H1 (cell line): ENCODE measurements at regions not wholly inside any gene's neighbourhood (a gene's known extent, or its start where the extent isn't known, plus 50 kb on each side); places are given as distances from the start of the nearest gene placed in this dataset.

ENCODE experiments used
- EP300 ChIP-seq, 2 experiments: IDR thresholded peaks; 1 replicate in 1 of 2; 2 replicates in 1 of 2; pipeline ENCODE4 v1.6.1; 2011 to 2012; ENCODE audit warnings: low read depth in 2 of 2, low read length in 2 of 2, mild to moderate bottlenecking in 2 of 2, borderline replicate concordance in 1 of 2, inconsistent platforms in 1 of 2, moderate library complexity in 1 of 2
- GTF2F1 ChIP-seq: IDR thresholded peaks from 2 replicates; pipeline ENCODE4 v1.6.1; 2012; ENCODE audit warnings: low read depth, low read length, improper control_type of control experiment, borderline replicate concordance
- HDAC6 ChIP-seq: IDR thresholded peaks from one replicate; pipeline ENCODE4 v1.7.1; 2012; ENCODE audit warnings: low read depth, mild to moderate bottlenecking, inconsistent platforms, low read length, moderate library complexity
- KDM1A ChIP-seq: fragments of 200-600, 300-600 bp; sonication (generic); IDR thresholded peaks from 2 replicates; pipeline ENCODE4 v1.7.1; 2016; ENCODE audit warnings: mild to moderate bottlenecking, low read length, borderline replicate concordance
- PHF8 ChIP-seq: fragments of 200-600 bp; sonication (generic); conservative IDR thresholded peaks from 2 replicates; pipeline ENCODE4 v1.7.1; 2012; ENCODE audit warnings: low read depth, mild to moderate bottlenecking, inconsistent platforms, low read length, moderate library complexity
- TAF1 ChIP-seq: IDR thresholded peaks from 2 replicates; pipeline ENCODE4 v1.6.1; 2011; ENCODE audit warnings: mild to moderate bottlenecking, low read depth, low read length
- TF ChIP-seq, protein P1 (sequence below): fragments of 300-600 bp; sonication (generic); IDR thresholded peaks from 2 replicates; pipeline ENCODE4 v1.7.1; 2012; ENCODE audit warnings: low read length, moderate library complexity, mild to moderate bottlenecking, inconsistent platforms; ENCODE audit not compliant: insufficient replicate concordance

DNA sequence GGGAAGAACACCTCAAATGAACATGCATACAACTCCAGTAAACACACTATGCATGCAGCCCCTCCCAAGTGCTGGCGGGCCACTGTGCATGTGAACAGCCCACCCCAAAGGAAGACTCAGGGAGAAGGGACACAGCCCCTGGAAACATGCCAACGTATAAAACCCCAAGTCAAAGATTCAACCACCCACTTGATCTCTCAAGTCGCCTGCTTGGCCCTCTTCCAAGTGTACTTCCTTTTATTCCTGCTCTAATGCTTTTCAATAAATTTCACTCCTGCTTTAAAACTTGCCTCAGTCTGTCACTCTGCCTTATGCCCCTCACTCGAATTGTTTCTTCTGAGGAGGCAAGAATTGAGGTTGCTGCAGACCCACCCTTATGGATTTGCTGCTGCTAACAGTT is 139.1 kb downstream of the C1D start (continued):
- TF ChIP-seq, protein P1, sequence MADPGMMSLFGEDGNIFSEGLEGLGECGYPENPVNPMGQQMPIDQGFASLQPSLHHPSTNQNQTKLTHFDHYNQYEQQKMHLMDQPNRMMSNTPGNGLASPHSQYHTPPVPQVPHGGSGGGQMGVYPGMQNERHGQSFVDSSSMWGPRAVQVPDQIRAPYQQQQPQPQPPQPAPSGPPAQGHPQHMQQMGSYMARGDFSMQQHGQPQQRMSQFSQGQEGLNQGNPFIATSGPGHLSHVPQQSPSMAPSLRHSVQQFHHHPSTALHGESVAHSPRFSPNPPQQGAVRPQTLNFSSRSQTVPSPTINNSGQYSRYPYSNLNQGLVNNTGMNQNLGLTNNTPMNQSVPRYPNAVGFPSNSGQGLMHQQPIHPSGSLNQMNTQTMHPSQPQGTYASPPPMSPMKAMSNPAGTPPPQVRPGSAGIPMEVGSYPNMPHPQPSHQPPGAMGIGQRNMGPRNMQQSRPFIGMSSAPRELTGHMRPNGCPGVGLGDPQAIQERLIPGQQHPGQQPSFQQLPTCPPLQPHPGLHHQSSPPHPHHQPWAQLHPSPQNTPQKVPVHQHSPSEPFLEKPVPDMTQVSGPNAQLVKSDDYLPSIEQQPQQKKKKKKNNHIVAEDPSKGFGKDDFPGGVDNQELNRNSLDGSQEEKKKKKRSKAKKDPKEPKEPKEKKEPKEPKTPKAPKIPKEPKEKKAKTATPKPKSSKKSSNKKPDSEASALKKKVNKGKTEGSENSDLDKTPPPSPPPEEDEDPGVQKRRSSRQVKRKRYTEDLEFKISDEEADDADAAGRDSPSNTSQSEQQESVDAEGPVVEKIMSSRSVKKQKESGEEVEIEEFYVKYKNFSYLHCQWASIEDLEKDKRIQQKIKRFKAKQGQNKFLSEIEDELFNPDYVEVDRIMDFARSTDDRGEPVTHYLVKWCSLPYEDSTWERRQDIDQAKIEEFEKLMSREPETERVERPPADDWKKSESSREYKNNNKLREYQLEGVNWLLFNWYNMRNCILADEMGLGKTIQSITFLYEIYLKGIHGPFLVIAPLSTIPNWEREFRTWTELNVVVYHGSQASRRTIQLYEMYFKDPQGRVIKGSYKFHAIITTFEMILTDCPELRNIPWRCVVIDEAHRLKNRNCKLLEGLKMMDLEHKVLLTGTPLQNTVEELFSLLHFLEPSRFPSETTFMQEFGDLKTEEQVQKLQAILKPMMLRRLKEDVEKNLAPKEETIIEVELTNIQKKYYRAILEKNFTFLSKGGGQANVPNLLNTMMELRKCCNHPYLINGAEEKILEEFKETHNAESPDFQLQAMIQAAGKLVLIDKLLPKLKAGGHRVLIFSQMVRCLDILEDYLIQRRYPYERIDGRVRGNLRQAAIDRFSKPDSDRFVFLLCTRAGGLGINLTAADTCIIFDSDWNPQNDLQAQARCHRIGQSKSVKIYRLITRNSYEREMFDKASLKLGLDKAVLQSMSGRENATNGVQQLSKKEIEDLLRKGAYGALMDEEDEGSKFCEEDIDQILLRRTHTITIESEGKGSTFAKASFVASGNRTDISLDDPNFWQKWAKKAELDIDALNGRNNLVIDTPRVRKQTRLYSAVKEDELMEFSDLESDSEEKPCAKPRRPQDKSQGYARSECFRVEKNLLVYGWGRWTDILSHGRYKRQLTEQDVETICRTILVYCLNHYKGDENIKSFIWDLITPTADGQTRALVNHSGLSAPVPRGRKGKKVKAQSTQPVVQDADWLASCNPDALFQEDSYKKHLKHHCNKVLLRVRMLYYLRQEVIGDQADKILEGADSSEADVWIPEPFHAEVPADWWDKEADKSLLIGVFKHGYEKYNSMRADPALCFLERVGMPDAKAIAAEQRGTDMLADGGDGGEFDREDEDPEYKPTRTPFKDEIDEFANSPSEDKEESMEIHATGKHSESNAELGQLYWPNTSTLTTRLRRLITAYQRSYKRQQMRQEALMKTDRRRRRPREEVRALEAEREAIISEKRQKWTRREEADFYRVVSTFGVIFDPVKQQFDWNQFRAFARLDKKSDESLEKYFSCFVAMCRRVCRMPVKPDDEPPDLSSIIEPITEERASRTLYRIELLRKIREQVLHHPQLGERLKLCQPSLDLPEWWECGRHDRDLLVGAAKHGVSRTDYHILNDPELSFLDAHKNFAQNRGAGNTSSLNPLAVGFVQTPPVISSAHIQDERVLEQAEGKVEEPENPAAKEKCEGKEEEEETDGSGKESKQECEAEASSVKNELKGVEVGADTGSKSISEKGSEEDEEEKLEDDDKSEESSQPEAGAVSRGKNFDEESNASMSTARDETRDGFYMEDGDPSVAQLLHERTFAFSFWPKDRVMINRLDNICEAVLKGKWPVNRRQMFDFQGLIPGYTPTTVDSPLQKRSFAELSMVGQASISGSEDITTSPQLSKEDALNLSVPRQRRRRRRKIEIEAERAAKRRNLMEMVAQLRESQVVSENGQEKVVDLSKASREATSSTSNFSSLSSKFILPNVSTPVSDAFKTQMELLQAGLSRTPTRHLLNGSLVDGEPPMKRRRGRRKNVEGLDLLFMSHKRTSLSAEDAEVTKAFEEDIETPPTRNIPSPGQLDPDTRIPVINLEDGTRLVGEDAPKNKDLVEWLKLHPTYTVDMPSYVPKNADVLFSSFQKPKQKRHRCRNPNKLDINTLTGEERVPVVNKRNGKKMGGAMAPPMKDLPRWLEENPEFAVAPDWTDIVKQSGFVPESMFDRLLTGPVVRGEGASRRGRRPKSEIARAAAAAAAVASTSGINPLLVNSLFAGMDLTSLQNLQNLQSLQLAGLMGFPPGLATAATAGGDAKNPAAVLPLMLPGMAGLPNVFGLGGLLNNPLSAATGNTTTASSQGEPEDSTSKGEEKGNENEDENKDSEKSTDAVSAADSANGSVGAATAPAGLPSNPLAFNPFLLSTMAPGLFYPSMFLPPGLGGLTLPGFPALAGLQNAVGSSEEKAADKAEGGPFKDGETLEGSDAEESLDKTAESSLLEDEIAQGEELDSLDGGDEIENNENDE: no peak
- TF ChIP-seq GTF2F1: no peak
- TF ChIP-seq EP300 (IDR thresholded peaks at IDR 0.05; ENCODE audit: borderline replicate concordance in 1 of 2, low read depth in 2 of 2, low read length in 2 of 2): no peak
- no peak for TF ChIP-seq KDM1A
- no peak for TF ChIP-seq HDAC6
- TF ChIP-seq PHF8: no peak
- no peak for TF ChIP-seq TAF1
